GM04504 (cell line): ENCODE measurements at regions not wholly inside any gene's neighbourhood (a gene's known extent, or its start where the extent isn't known, plus 50 kb on each side); places are given as distances from the start of the nearest gene placed in this dataset.

Source experiments
- DNase-seq: peaks from one replicate; pipeline ENCODE4 v3.0.0-alpha.2; 2012; ENCODE audit warnings: low read depth

DNA sequence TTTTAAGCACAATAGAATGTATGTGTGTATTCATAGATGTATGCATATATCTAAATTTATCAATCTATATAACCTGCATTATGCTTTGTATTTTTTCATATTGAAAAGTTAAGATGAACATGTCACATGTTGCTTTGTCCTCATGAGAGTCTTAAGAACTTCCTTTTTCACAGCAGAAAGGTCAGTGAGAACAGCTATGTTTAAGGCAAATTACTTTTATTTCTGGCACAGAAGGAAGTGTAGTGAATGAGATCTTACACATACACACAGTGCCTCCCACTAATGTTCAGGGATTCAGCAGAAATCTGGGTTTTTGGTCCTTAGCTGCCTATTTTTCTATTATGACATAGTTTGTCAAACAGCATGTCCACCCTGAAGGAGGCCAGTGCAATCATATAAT lies 134.8 kb downstream of the TMEM26 start:
- DNase-seq = no peak

GRCh38 chr10:61317706-61318105 lies 135.5 kb downstream of the TMEM26 start:
- DNase-seq = no peak

GRCh38 chr10:61316676-61317265 lies 136.4 kb downstream of the TMEM26 start:
- DNase-seq = no peak

DNA sequence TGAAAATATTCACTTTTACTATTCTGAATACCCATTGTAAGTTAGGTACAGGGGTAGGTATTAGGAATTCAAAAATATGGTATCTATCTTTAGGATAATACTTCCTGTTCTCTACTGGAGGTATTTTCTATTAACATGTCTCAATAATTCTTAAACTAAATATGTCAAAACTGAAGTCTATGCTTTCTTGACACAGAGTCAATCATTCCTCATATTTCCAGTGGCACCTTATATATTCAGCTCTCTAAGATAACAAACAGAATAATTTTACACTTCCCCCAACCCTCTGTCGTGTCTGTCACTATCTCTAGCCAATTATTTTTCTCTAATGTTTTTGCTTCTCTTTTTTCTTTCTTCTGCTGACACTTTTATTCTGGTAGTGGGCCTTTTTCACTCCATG lies 138.9 kb downstream of the TMEM26 start:
- no peak for DNase-seq

- no peak for DNase-seq
These were observed 139.7 kb downstream of the TMEM26 start for GRCh38 chr10:61313460-61313859.

GRCh38 chr10:61304746-61305145 lies 148.4 kb downstream of the TMEM26 start:
- no peak for DNase-seq

GRCh38 chr10:61302124-61302523 lies 151.1 kb downstream of the TMEM26 start:
- no peak for DNase-seq

DNA sequence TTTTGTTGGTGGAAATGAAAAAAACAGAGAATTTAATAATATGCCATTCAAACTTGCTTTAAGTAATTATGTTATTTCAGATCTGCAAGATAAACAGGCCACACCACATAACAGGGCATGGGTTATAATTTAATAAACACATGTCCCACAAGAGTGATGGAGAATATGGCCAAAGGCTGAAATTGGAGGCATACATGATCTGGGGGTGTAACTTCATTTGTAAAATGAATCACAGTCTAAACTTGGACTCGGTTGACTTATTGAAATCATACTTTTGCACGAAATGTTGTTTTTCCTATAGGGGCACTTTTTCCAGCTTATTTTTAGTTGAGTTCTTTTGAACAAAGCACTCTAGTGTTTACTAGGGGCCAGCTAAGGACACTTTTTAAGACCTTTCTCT lies 151.6 kb downstream of the TMEM26 start:
- DNase-seq = no peak

DNA sequence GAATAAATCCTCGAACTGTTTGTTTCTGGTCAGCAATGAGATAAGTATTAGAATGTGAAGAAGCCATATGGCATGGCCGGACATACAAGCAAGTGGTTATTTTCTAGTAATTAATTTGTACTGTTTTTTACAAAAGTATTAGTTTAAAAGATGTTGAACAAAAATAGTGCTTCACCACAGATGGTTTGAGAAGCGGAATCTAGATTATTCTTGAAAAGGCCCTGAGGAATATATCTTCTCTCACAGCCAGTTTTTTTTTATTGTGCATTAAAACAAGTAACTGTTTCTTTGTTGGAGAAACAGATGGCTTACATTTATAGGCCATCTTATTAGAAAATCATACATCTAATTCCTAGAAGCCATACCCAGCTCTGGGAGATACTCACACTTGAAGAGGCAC lies 153.3 kb downstream of the TMEM26 start:
- no peak for DNase-seq

- no peak for DNase-seq
These were observed 154.0 kb downstream of the TMEM26 start for GRCh38 chr10:61299156-61299555.

DNA sequence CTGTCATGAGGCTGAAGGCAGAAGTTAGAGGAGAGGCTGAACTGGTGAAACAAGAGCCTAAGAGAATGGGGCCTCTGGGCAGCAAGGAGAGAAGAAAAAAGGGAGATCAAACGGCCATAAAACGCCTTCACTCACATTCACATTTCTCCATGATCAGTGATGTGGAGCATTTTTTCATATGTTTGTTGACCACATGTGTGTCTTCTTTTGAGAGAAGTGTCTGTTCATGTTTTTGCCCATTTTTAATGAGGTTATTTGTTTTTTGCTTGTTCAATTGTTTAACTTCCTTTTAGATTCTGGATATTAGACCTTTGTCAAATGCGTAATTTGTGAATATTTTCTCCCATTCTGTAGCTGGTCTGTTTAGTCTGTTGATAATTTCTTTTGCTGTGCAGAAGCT lies 155.0 kb downstream of the TMEM26 start:
- DNase-seq = no peak

- DNase-seq = no peak
These were observed 157.0 kb downstream of the TMEM26 start for GRCh38 chr10:61296161-61296560.

DNA sequence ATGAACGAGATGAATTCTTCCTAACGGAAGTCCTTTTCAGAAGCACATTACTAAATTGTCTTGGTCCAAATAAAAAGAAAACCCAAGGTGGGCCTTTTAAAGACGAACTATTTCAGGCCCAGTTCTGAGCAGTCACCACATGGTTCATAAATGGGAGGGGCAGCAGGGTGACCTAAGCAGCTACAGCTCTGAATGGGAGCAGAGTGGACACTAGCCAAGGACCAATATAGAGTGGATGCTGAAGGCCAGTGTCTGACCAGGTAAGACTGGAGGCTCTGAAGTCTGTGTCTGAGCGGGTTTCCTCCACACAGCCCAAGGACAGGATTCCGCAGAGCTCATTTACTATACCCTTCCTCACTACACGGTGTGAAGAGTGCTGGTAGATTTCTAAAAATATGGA lies 159.1 kb downstream of the TMEM26 start:
- DNase-seq = no peak

GRCh38 chr10:61289813-61290212 lies 163.4 kb downstream of the TMEM26 start:
- DNase-seq = no peak

DNA sequence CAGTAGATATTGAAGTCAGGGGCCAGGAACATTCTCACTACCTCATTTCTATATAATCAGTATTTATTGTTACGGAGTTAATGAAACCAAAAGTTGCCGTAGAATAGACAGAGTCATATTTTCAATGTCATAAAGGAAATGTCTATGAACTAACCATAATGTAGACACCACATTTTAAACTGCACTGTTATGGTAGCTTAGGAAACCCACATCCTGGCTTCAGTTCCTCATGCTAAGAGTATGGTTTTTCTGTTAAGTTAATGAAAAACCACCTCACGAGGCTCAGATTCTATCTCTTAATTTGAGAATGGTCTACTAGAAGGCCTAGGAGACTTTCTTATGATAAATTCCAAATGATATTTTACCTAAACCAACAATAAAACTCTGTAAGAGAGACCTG lies 166.5 kb downstream of the TMEM26 start:
- DNase-seq = no peak

DNA sequence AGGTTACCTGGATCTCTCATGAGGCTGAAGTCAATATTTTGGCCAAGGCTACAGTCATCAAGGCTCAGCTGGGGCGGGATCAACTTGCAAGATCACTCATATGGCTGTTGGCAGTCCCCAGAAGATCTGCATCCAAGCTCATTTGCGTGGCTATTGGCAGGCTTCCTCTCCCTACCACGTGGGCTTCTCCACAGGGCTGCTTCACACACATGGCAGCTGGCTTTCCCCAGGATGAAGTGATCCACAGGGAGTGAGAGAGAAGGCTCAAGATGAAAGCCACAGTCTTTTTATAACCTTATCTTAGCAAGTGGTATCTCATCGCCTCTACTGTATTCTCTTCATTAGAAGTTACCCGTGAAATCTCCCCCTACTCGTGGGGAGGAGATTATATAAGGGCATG lies 167.4 kb downstream of the TMEM26 start:
- no peak for DNase-seq

GRCh38 chr10:61284222-61284890 lies 168.8 kb downstream of the TMEM26 start:
- DNase-seq = peak; percentile 68

GRCh38 chr10:61283481-61284221 lies 169.5 kb downstream of the TMEM26 start:
- DNase-seq = no peak

- no peak for DNase-seq
These were observed 170.1 kb downstream of the TMEM26 start for GRCh38 chr10:61283066-61283465.

DNA sequence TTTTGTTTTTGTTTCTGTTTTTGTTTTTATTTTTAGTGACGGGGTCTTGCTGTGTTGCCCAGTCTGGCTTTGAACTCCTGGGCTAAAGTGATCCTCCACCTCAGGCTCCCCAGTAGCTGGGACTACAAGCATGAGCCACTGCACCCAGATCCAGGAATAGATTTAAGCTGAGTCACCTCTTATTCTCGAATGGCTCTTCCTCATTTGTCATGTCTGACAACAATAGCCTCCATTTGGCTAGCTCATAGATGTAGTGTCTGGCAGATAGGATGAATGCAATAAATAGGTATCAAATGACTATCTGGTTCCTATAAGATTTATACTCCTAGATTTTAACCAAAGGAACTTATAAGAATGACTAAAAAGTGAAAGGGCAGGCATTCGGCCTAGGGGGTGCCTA lies 172.9 kb downstream of the TMEM26 start:
- peak; percentile 33 for DNase-seq

- DNase-seq = no peak
These were observed 173.8 kb downstream of the TMEM26 start for GRCh38 chr10:61279400-61279799.

GRCh38 chr10:61278556-61278955 lies 174.6 kb downstream of the TMEM26 start:
- DNase-seq = no peak

GRCh38 chr10:61272781-61273180 lies 180.4 kb downstream of the TMEM26 start:
- no peak for DNase-seq
